GM18951 (cell line): ENCODE measurements at regions not wholly inside any gene's neighbourhood (a gene's known extent, or its start where the extent isn't known, plus 50 kb on each side); places are given as distances from the start of the nearest gene placed in this dataset.

Experiments used
- POLR2A ChIP-seq: IDR thresholded peaks from 4 replicates; pipeline ENCODE4 v1.6.1; 2011; ENCODE audit warnings: mild to moderate bottlenecking; ENCODE audit not compliant: insufficient read length, insufficient read depth; ENCODE audit errors: extremely low read depth
- in situ Hi-C: fragments of 300-500 bp; cut with MboI; formaldehyde crosslinking; loops from one replicate; pipeline ENCODE4 v1.12.0; 2022; ENCODE audit warnings: low sequenced_read_pairs, mixed read lengths, inconsistent platforms; ENCODE audit not compliant: unreplicated experiment

DNA sequence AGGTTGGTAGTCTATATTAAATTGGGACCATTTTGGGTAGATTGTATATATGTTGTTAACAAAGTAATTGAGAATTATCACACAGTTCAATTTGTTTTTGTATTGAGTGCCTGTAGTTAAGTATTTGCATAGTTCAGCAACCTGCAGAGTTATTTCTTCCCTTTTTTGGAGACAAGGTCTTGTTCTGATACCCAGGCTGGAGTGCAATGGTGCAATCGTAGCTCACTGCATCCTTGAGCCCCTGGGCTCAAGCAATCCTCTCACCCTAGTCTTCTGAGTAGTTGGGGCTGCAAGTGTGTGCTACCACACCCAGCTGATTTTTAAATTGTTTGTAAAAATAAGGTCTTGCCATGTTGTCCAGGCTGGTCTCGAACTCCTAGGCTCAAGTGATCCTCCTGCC is 250.5 kb downstream of the UTRN start:
- TF ChIP-seq POLR2A = no peak
- in situ Hi-C loops = no loop called here

DNA sequence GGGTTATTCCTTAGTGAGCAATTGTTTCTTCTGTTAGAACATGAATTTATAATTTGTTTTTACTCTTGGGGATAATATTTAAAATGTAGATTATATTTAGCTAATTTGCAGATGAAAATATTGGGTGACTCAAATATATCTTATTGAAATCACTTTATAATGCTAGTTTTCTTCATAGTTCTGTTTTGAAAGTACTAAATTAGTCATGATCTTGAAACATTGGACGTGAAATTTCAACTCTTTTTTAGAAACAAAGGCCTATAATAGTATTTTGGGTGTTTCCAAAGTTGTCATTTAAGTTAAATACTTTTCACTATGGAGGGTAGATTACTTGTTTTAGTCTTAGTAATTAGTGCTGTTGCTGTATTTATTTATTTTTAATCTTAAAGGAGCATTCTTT is 250.9 kb downstream of the UTRN start:
- in situ Hi-C loops = no loop called here
- TF ChIP-seq POLR2A = no peak

GRCh38 chr6:144543006-144543871 is 258.1 kb downstream of the UTRN start:
- in situ Hi-C loops = no loop called here
- no peak for TF ChIP-seq POLR2A

- no peak for TF ChIP-seq POLR2A
- in situ Hi-C loops = no loop called here
Observed at GRCh38 chr6:144544266-144544830, 259.2 kb downstream of the UTRN start.

- in situ Hi-C loops = no loop called here
Observed at GRCh38 chr6:144546807-144547206, 261.7 kb downstream of the UTRN start.

DNA sequence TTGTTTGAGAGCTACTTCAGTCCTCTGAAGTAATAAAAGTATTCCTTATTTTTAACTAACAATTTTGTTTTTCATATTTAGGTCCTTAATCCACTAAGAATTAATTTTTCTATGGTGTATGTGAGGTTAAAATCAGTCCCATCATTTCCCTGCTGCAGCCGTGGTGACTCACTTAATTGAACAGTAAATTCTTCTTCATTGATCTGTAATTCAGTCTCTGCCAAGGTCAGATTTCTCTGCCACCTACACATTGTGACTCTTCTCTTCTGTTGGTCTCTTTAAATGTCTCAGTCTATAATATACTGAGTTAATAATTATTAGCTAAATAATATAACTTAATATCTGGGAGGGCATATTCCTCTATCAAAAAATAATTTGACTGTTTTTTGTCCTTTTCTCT is 262.3 kb downstream of the UTRN start:
- TF ChIP-seq POLR2A = no peak
- in situ Hi-C loops = no loop called here

More at GRCh38 chr6:144546807-144547206, 261.7 kb downstream of the UTRN start:
- TF ChIP-seq POLR2A = no peak

GRCh38 chr6:144548536-144548935 is 263.4 kb downstream of the UTRN start:
- no peak for TF ChIP-seq POLR2A
- in situ Hi-C loops = no loop called here

DNA sequence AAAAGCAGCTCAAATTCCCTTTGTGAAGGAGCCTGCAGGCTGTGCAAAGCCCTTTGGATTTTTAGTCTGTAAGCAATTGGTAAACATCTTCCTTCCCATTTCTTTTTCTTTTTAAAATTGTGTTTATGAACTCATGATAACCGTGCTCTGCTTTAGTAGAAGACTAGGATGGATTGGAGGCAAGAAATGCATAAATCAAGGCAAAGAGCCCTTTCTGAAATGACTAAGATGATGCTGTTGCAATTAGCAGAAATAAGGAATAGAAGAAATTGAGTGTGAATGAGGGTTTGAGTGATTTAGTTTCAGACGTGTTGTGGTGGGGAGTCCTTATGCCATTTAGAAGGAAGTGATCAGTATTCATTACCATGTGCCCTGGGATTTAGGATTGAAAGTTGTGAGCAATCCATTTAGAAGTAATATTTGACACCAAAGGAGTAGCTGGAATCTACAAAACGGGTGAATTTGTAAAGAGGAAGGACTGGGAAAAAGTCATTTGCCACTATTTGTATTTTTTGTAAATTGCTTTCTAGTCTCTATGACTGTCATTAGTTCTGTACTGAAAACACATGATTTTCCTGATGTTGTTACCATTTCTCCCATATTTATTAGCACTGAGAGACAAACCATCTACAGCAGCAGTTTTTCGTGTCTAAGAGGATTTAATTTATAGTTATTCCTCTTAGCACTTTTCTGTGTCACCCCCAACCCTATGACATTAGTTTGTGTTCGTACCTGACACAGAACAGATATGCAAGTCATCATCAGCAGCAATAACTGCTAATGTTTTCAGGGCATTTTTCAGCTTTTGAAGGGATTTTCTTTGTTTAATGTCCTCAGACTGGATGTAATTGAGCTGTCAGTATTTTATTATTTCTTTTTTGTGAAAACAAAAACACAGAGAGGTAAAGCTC is 265.0 kb downstream of the UTRN start:
- no peak for TF ChIP-seq POLR2A
- in situ Hi-C loops = no loop called here

- in situ Hi-C loops = no loop called here
- no peak for TF ChIP-seq POLR2A
Observed at GRCh38 chr6:144551339-144551738, 266.2 kb downstream of the UTRN start.

DNA sequence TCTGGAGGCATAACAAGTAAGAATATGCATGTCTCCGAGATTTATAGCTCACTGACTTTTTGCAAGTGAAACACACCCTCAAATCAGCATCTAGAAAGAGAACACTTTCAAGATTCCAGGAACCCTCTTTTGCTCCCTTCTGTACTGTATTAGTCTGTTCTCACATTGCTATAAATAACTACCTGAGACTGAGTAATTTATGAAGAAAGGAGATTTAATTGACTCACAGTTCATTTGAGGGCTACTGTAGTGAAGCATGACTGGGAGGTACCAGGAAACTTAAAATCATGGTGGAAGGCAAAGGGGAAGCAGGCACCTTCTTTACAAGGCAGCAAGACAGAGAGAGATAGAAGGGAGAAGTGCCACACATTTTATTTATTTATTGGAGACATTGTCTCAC is 269.9 kb downstream of the UTRN start:
- no peak for TF ChIP-seq POLR2A
- in situ Hi-C loops = no loop called here

DNA sequence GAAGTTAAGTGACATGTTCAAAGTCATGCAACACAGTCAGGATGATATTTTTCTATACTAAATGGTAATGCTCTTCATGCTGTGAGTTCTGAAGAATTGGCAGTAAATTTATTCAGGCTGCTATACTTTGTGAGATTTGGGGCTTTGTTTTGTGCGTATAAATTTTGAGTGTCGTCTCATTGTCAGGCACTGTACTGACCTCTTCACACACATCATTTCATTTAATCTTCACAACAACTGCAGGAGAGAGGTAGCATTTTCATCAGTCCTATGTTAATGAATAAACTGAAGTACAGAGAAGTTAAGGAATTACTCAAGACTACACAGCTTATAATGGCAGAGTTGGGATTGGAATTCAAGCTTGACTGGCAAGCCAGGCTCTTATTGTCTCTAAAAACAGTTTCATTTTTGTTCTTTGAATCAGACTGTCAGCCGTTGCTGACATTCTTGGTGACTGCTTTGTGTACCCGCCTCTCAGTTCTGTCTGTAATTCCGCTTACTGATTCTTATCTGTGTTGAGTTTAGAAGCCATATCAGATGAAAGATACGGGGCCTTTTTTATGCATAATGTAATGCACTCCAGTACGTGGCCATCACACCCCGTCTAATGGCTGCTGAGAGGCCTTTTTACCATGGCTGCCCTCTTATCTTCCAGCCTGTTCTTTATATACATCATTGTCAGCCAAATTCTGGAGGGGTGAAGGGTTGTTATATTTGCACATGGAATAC is 274.9 kb downstream of the UTRN start:
- TF ChIP-seq POLR2A = no peak
- in situ Hi-C loops = no loop called here

DNA sequence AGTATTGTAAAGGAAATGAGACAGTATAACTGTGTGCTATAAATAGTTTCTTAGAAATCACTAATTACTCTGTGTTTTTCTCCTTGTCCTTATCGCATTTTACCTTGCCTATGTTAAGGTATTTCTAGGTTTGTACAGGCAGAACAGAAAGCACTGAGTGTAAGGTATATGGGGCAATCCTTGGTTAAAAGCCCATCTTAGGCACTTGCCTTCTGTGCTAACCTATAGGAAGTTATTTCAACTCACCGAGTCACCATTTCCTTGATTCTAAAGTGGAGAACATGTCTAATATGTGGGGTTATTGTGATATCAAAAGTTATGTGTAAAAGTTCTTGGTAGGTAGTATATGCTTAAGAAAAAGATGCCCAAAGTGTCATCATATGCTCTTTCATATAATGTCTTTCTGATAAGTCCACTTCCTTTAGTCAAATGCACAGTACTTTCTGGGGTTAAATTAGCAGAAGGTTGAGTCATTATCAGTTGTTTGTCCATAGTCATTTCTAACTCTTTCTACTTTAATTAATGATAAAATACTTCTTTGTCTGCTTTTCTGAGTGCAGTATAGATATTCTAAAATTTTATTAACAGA is 276.4 kb downstream of the UTRN start:
- no peak for TF ChIP-seq POLR2A
- in situ Hi-C loops = no loop called here
